CD14-positive monocyte (primary cell): ENCODE measurements at regions not wholly inside any gene's neighbourhood (a gene's known extent, or its start where the extent isn't known, plus 50 kb on each side); places are given as distances from the start of the nearest gene placed in this dataset.

Experiments used
- DNase-seq, 3 donors: peaks; one replicate each; pipeline ENCODE4 v3.0.0-alpha.2; 2011 to 2022
- H2AFZ ChIP-seq: 2 replicates; pipeline ENCODE4 v1.6.0; 2012; ENCODE audit warnings: mild to moderate bottlenecking, low read depth, low read length, inconsistent platforms; ENCODE audit not compliant: insufficient read depth, poor library complexity, severe bottlenecking
- H3K27ac ChIP-seq, 2 donors: 1 replicate in 1 of 2; 2 replicates in 1 of 2; pipeline ENCODE4 v1.5.1; 2012 to 2013; ENCODE audit warnings: low read length in 2 of 2, control low read depth in 1 of 2, inconsistent platforms in 1 of 2, low read depth in 1 of 2, mild to moderate bottlenecking in 1 of 2
- H3K27me3 ChIP-seq, 2 donors: one replicate each; pipeline versions ENCODE4 v1.6.0 to v1.6.1; 2011 to 2013; ENCODE audit warnings: low read length in 2 of 2; ENCODE audit not compliant: control insufficient read depth in 2 of 2, insufficient read depth in 2 of 2
- H3K36me3 ChIP-seq, 2 donors: replicated peaks in 1 of 2; 1 replicate in 1 of 2; 2 replicates in 1 of 2; pipeline versions ENCODE4 v1.5.1 to v1.6.1; 2012 to 2013; ENCODE audit warnings: low read length in 2 of 2, control low read depth in 1 of 2, inconsistent platforms in 1 of 2, mild to moderate bottlenecking in 1 of 2; ENCODE audit not compliant: insufficient read depth in 2 of 2, control insufficient read depth in 1 of 2
- H3K4me1 ChIP-seq, 2 donors: 1 replicate in 1 of 2; 2 replicates in 1 of 2; pipeline versions ENCODE4 v1.5.1 to v1.6.1; 2012 to 2013; ENCODE audit warnings: low read length in 2 of 2, control low read depth in 1 of 2, inconsistent platforms in 1 of 2, mild to moderate bottlenecking in 1 of 2, moderate library complexity in 1 of 2; ENCODE audit not compliant: insufficient read depth in 2 of 2, control insufficient read depth in 1 of 2
- H3K4me2 ChIP-seq: replicated peaks from 2 replicates; pipeline ENCODE3; 2012; ENCODE audit warnings: low read length, moderate library complexity, mild to moderate bottlenecking; ENCODE audit not compliant: poor library complexity, severe bottlenecking; ENCODE audit errors: extremely low read depth
- H3K4me3 ChIP-seq, 3 experiments: fragments of 200-600 bp in 1 of 3; sonication (generic) in 1 of 3; replicated peaks in 1 of 3; 1 replicate in 2 of 3; 2 replicates in 1 of 3; pipeline ENCODE4 v1.5.1; 2011 to 2013; ENCODE audit warnings: low read length in 3 of 3, mild to moderate bottlenecking in 3 of 3, control low read depth in 2 of 3, low read depth in 2 of 3, inconsistent platforms in 1 of 3, moderate library complexity in 1 of 3
- H3K79me2 ChIP-seq: 2 replicates; pipeline ENCODE4 v1.6.0; 2012; ENCODE audit warnings: mild to moderate bottlenecking, control low read depth, inconsistent platforms, low read length, moderate library complexity; ENCODE audit not compliant: insufficient read depth
- H3K9ac ChIP-seq: 2 replicates; pipeline ENCODE4 v1.6.0; 2017; ENCODE audit warnings: low read length, mild to moderate bottlenecking; ENCODE audit not compliant: insufficient read depth, poor library complexity, severe bottlenecking
- H3K9me3 ChIP-seq, 2 donors: replicated peaks in 1 of 2; 1 replicate in 1 of 2; 2 replicates in 1 of 2; pipeline versions ENCODE4 v1.5.1 to v1.6.1; 2012 to 2013; ENCODE audit warnings: low read length in 2 of 2, control low read depth in 1 of 2; ENCODE audit not compliant: control insufficient read depth in 1 of 2, insufficient read depth in 1 of 2
- H4K20me1 ChIP-seq: 2 replicates; pipeline ENCODE4 v1.6.0; 2012; ENCODE audit warnings: mild to moderate bottlenecking, low read length, control low read depth, moderate library complexity; ENCODE audit not compliant: insufficient read depth
- H3K27ac Mint-ChIP-seq, 7 donors: one replicate each; pipeline ENCODE4 v1.8.0; 2020; ENCODE audit warnings: mild to moderate bottlenecking in 7 of 7, mixed read lengths in 7 of 7, moderate library complexity in 6 of 7, inconsistent platforms in 2 of 7
- H3K27me3 Mint-ChIP-seq, 3 donors: one replicate each; pipeline ENCODE4 v1.8.0; 2021 to 2022; ENCODE audit warnings: low read depth in 3 of 3, mild to moderate bottlenecking in 3 of 3, mixed read lengths in 3 of 3, moderate library complexity in 3 of 3, inconsistent platforms in 1 of 3
- H3K36me3 Mint-ChIP-seq, 2 donors: one replicate each; pipeline ENCODE4 v1.8.0; 2020; ENCODE audit warnings: mixed read lengths in 2 of 2, inconsistent platforms in 1 of 2, mild to moderate bottlenecking in 1 of 2
- H3K4me1 Mint-ChIP-seq: one replicate; pipeline ENCODE4 v1.8.0; 2020; ENCODE audit warnings: mild to moderate bottlenecking, mixed read lengths
- H3K4me3 Mint-ChIP-seq, 2 donors: one replicate each; pipeline ENCODE4 v1.8.0; 2020; ENCODE audit warnings: mild to moderate bottlenecking in 2 of 2, mixed read lengths in 2 of 2, moderate library complexity in 1 of 2
- H3K9me3 Mint-ChIP-seq, 7 donors: one replicate each; pipeline ENCODE4 v1.8.0; 2020 to 2022; ENCODE audit warnings: mixed read lengths in 7 of 7, mild to moderate bottlenecking in 6 of 7, moderate library complexity in 6 of 7, inconsistent platforms in 2 of 7
- CTCF ChIP-seq: fragments of 200-600 bp; IDR thresholded peaks from one replicate; pipeline ENCODE4 v1.8.0; 2022; ENCODE audit warnings: antibody characterized with exemption, mild to moderate bottlenecking
- WGBS: methylation state at CpG from one replicate; pipeline ENCODE4 v1.1.5; 2013; ENCODE audit warnings: missing lambda C conversion rate; ENCODE audit not compliant: insufficient coverage; 5-methylcytosine and 5-hydroxymethylcytosine counted together
- intact Hi-C, 2 donors: fragments of 100-400 bp; cut with micrococcal nuclease; formaldehyde crosslinking; loops; one replicate each; pipeline versions ENCODE4 v1.15.0 to v1.15.1; 2023

GRCh38 chr11:122330279-122330965 lies 214.4 kb upstream of the BLID start:
- H3K27me3 Mint-ChIP-seq = peaks cover 0 to 2% (median 2%) of the 10 kb centered on the region in 3 donors
- no peak for DNase-seq
- no peak for TF ChIP-seq CTCF
- no peaks in the 10 kb centered on the region for H3K9me3 Mint-ChIP-seq
- H3K4me3 Mint-ChIP-seq = no peak overlapping the region
- H3K27me3 ChIP-seq = no peaks in the 10 kb centered on the region
- H3K4me3 ChIP-seq = no peak overlapping the region
- H3K9me3 ChIP-seq = no peaks in the 10 kb centered on the region
- 100% methylated on average over 3 of the region's 5 CpGs for WGBS
- H3K4me1 Mint-ChIP-seq = no peaks in the 10 kb centered on the region
- H3K27ac Mint-ChIP-seq = no peak overlapping the region
- H2AFZ ChIP-seq = no peak overlapping the region
- no peaks in the 10 kb centered on the region for H3K36me3 Mint-ChIP-seq
- H3K27ac ChIP-seq = no peak overlapping the region
- H3K9ac ChIP-seq = no peak overlapping the region
- H3K36me3 ChIP-seq = no peaks in the 10 kb centered on the region
- intact Hi-C loops = no loop called here
- no peak overlapping the region for H3K4me2 ChIP-seq
- peaks cover 5 to 9% of the 10 kb centered on the region in 2 donors for H3K4me1 ChIP-seq
- H4K20me1 ChIP-seq = no peaks in the 10 kb centered on the region
- no peaks in the 10 kb centered on the region for H3K79me2 ChIP-seq

- H3K27me3 Mint-ChIP-seq = no peaks in the 10 kb centered on the region
- WGBS = no CpG with 5 or more reads among the region's 2 CpGs
Measured at GRCh38 chr11:122327528-122327927, 211.5 kb upstream of the BLID start.

More at GRCh38 chr11:122327528-122327927, 211.5 kb upstream of the BLID start:
- no peak overlapping the region for H3K4me3 Mint-ChIP-seq
- no peak overlapping the region for H2AFZ ChIP-seq
- H4K20me1 ChIP-seq = no peaks in the 10 kb centered on the region
- H3K79me2 ChIP-seq = no peaks in the 10 kb centered on the region
- no peak overlapping the region for H3K4me2 ChIP-seq
- H3K27ac Mint-ChIP-seq = no peak overlapping the region
- no peaks in the 10 kb centered on the region for H3K36me3 Mint-ChIP-seq
- intact Hi-C loops = no loop called here
- H3K4me3 ChIP-seq = no peak overlapping the region
- H3K4me1 ChIP-seq = peaks cover 15 to 20% of the 10 kb centered on the region in 2 donors
- H3K9me3 Mint-ChIP-seq = no peaks in the 10 kb centered on the region
- TF ChIP-seq CTCF = no peak
- DNase-seq = no peak
- no peaks in the 10 kb centered on the region for H3K9me3 ChIP-seq
- H3K36me3 ChIP-seq = no peaks in the 10 kb centered on the region
- H3K9ac ChIP-seq = no peak overlapping the region
- peaks cover 13% of the 10 kb centered on the region for H3K4me1 Mint-ChIP-seq
- H3K27ac ChIP-seq = no peak overlapping the region
- no peaks in the 10 kb centered on the region for H3K27me3 ChIP-seq
